Vagina (tissue), 2 donors: ENCODE measurements at regions not wholly inside any gene's neighbourhood (a gene's known extent, or its start where the extent isn't known, plus 50 kb on each side); places are given as distances from the start of the nearest gene placed in this dataset.

Source experiments
- DNase-seq, 2 donors: peaks; one replicate each; pipeline ENCODE4 v3.0.0-alpha.2; 2017; ENCODE audit errors: extremely low spot score in 2 of 2
- H3K27ac ChIP-seq: fragments of 200-600 bp; sonication (generic); one replicate; pipeline ENCODE4 v1.5.1; 2019
- H3K27me3 ChIP-seq: fragments of 200-600 bp; sonication (generic); one replicate; pipeline ENCODE4 v1.5.1; 2019
- H3K36me3 ChIP-seq, 2 donors: fragments of 200-600 bp; sonication (generic); one replicate each; pipeline ENCODE4 v1.5.1; 2017 to 2019
- H3K4me1 ChIP-seq: fragments of 200-600 bp; sonication (generic); one replicate; pipeline ENCODE4 v1.5.1; 2019
- H3K4me3 ChIP-seq, 2 donors: fragments of 200-600 bp; sonication (generic); 1 replicate in 1 of 2; 2 replicates in 1 of 2; pipeline ENCODE4 v1.5.1; 2016 to 2019
- H3K9me3 ChIP-seq: fragments of 200-600 bp; sonication (generic); one replicate; pipeline ENCODE4 v1.5.1; 2019
- CTCF ChIP-seq, 3 experiments: fragments of 450-650 bp in 2 of 3; fragments of 200-600 bp in 1 of 3; sonication (generic) in 1 of 3; IDR thresholded peaks; one replicate each; pipeline ENCODE4 v1.5.1; 2017 to 2019; ENCODE audit warnings: antibody characterized with exemption in 3 of 3, mild to moderate bottlenecking in 2 of 3, moderate library complexity in 2 of 3
- POLR2A ChIP-seq, 2 donors: fragments of 450-650 bp; IDR thresholded peaks; one replicate each; pipeline ENCODE4 v1.6.1; 2017; ENCODE audit warnings: antibody characterized with exemption in 2 of 2, mild to moderate bottlenecking in 2 of 2, moderate library complexity in 2 of 2
- POLR2AphosphoS5 ChIP-seq, 2 donors: sonication (generic); formaldehyde crosslinking; IDR thresholded peaks; one replicate each; pipeline ENCODE4 v1.9.0; 2017; ENCODE audit warnings: antibody characterized with exemption in 2 of 2, mild to moderate bottlenecking in 2 of 2, low read depth in 1 of 2; ENCODE audit not compliant: insufficient read depth in 1 of 2
- intact Hi-C: fragments of 100-400 bp; cut with DNase I; formaldehyde crosslinking; loops from one replicate; pipeline ENCODE4 v1.15.1; 2023

GRCh38 chr5:101948615-101949014 is 347.5 kb downstream of the SLCO4C1 start:
- Histone ChIP-seq H3K4me3 (no peak overlapping the region), H3K9me3 (no peaks in the 10 kb centered on the region), H3K27me3 (no peaks in the 10 kb centered on the region), H3K36me3 (no peaks in the 10 kb centered on the region), H3K27ac (no peak overlapping the region), H3K4me1 (no peaks in the 10 kb centered on the region)
- TF ChIP-seq POLR2AphosphoS5 (IDR thresholded peaks at IDR 0.05; ENCODE audit: insufficient read depth in 1 of 2, low read depth in 1 of 2) = no peak
- TF ChIP-seq POLR2A (IDR thresholded peaks at IDR 0.05) = no peak
- TF ChIP-seq CTCF (IDR thresholded peaks at IDR 0.05) = no peak
- intact Hi-C loops = no loop called here
- no peak for DNase-seq

- Histone ChIP-seq H3K9me3 (no peaks in the 10 kb centered on the region), H3K4me3 (no peak overlapping the region), H3K4me1 (no peaks in the 10 kb centered on the region), H3K27me3 (no peaks in the 10 kb centered on the region), H3K36me3 (no peaks in the 10 kb centered on the region), H3K27ac (no peak overlapping the region)
- intact Hi-C loops = no loop called here
- TF ChIP-seq POLR2AphosphoS5 (IDR thresholded peaks at IDR 0.05; ENCODE audit: insufficient read depth in 1 of 2, low read depth in 1 of 2) (no peak), CTCF (IDR thresholded peaks at IDR 0.05) (no peak), POLR2A (IDR thresholded peaks at IDR 0.05) (no peak)
- no peak for DNase-seq
Measured at GRCh38 chr5:101943784-101944183, 352.3 kb downstream of the SLCO4C1 start.

GRCh38 chr5:101942321-101942882 is 353.7 kb downstream of the SLCO4C1 start:
- no peak overlapping the region for H3K4me3 ChIP-seq
- TF ChIP-seq CTCF (IDR thresholded peaks at IDR 0.05) (no peak), POLR2AphosphoS5 (IDR thresholded peaks at IDR 0.05; ENCODE audit: insufficient read depth in 1 of 2, low read depth in 1 of 2) (no peak), POLR2A (IDR thresholded peaks at IDR 0.05) (no peak)
- no peaks in the 10 kb centered on the region for H3K9me3 ChIP-seq
- no peaks in the 10 kb centered on the region for H3K27me3 ChIP-seq
- intact Hi-C loops = no loop called here
- H3K36me3 ChIP-seq = no peaks in the 10 kb centered on the region
- DNase-seq = no peak
- no peaks in the 10 kb centered on the region for H3K4me1 ChIP-seq
- no peak overlapping the region for H3K27ac ChIP-seq

GRCh38 chr5:101937041-101937440 is 359.0 kb downstream of the SLCO4C1 start:
- Histone ChIP-seq H3K9me3 (no peaks in the 10 kb centered on the region), H3K36me3 (no peaks in the 10 kb centered on the region), H3K4me1 (no peaks in the 10 kb centered on the region), H3K27ac (no peak overlapping the region), H3K27me3 (no peaks in the 10 kb centered on the region), H3K4me3 (no peak overlapping the region)
- TF ChIP-seq CTCF (IDR thresholded peaks at IDR 0.05) (no peak), POLR2AphosphoS5 (IDR thresholded peaks at IDR 0.05; ENCODE audit: insufficient read depth in 1 of 2, low read depth in 1 of 2) (no peak), POLR2A (IDR thresholded peaks at IDR 0.05) (no peak)
- intact Hi-C loops = no loop called here
- DNase-seq = no peak

GRCh38 chr5:101935086-101935485 is 361.0 kb downstream of the SLCO4C1 start:
- H3K4me3 ChIP-seq = no peak overlapping the region
- TF ChIP-seq CTCF (IDR thresholded peaks at IDR 0.05) (no peak), POLR2AphosphoS5 (IDR thresholded peaks at IDR 0.05; ENCODE audit: insufficient read depth in 1 of 2, low read depth in 1 of 2) (no peak), POLR2A (IDR thresholded peaks at IDR 0.05) (no peak)
- intact Hi-C loops = no loop called here
- no peak overlapping the region for H3K27ac ChIP-seq
- H3K9me3 ChIP-seq = no peaks in the 10 kb centered on the region
- no peak for DNase-seq
- H3K36me3 ChIP-seq = no peaks in the 10 kb centered on the region
- no peaks in the 10 kb centered on the region for H3K4me1 ChIP-seq
- H3K27me3 ChIP-seq = no peaks in the 10 kb centered on the region
